Stromal cell of bone marrow (primary cell): ENCODE measurements at regions not wholly inside any gene's neighbourhood (a gene's known extent, or its start where the extent isn't known, plus 50 kb on each side); places are given as distances from the start of the nearest gene placed in this dataset.

Experiments used
- DNase-seq: peaks from one replicate; pipeline ENCODE4 v3.0.0-alpha.2; 2012; ENCODE audit warnings: low read depth

DNA sequence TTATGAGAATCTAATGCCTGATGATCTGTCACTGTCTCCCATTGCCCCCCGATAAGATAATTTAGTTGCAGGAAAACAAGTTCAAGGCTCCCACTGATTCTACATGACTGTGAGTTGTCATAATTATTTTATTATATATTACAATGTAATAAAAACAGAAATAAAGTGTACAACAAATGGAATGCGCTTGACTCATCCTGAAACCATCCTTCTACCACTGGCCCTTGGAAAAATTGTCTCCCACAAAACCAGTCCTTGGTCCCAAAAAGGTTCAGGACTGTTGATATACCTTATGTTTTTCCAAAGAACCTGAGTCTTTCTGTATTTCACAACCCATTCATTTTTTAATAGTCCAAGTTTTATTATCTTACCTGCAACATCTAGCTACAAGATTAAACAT is 403.5 kb downstream of the TAF11L14 start:
- DNase-seq: no peak

DNA sequence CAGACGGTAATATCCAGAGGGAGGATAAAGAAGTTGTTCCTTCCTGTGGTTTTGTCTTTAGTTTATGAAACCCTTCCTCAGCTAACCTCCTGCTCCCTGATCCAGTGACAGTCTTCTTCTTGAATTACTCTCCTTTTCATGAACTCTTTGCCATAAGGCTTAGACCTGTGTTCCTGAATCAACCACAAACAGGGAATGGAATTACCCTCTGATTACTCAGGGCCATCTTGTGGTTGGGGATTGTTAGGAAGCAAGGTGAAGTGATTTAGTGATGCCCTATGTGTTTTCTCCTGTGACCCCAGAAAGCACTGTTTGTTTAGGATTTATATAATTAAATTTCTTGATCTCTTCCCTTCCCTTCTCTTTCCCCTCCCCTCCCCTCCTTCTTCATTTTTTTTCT is 409.1 kb downstream of the TAF11L14 start:
- DNase-seq: no peak

GRCh38 chr5:18048449-18048848 is 414.2 kb downstream of the TAF11L14 start:
- DNase-seq: no peak

DNA sequence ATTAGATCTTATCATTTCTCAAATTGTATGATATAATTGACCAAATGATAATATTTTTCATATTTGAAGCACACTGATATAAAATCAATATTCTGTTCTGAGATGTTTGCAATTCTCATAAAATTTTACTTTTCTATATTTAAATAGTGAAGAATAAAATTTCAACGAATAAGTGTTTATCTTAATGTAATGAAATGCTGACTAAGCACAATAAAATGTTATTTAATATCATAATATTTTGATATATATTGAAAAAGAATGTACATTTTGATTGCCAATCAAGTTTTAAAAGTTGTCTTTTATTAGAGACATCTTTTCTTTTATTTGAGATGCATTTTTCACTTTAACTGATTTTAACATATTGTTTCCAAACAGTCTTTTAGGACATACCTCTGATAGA is 416.1 kb downstream of the TAF11L14 start:
- no peak for DNase-seq

DNA sequence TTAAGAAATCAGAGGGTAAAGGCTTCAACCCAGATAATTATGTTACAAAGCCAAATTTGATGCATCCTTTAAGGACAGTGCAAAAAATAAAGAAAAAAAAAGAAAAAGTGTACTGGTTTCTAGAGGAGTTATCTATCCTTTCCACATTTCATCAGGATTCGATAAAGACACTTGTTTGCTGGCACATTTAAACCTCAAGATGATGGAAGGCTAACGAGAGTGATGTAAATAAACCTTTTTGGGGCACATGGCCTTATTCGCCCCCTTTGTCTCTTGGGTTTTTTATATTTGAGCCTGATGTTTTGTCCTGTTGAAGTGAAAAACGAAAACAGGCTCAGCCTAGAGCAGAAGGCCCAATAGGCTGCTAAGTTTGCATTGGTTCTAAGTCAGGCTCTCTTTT is 416.5 kb downstream of the TAF11L14 start:
- DNase-seq: no peak

- peak; percentile 6 for DNase-seq
Observed at GRCh38 chr5:18051953-18052352, 417.7 kb downstream of the TAF11L14 start.

DNA sequence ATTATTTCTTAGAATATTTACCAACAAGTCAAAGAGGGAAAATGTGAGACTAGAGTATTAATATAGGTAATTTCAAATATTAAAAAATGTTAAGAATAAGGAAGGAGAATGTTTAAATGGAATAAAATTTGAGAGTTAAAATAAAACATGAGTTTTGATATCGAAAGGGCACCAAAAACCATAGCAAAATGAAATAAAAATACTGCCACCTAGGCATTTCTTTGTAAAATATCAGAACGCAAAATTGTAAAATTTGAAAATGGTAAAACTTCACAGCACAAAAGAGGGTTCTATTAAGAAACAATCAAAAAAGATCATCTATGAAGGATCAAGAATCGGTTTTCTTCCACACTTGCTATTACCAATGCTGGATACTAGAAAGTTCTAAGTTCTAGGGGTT is 418.3 kb downstream of the TAF11L14 start:
- no peak for DNase-seq

DNA sequence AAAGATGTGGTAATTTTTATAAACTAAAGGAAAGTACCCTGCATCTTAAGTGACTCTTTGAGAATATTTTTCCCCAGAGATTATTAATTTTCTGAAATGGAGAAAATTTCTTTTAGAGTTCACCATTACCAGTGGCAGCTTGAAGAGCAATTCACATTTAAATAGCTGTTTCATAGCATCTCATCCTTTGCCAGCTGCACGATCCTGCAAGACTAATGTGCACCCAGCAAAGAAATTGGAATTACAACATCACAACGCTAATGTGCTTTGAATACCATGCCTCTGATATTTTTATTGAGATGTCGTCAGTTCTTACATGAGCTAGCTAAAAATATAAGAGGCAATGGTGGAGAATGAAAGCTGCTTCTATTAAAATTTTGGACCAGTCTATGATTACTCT is 423.5 kb downstream of the TAF11L14 start:
- no peak for DNase-seq

DNA sequence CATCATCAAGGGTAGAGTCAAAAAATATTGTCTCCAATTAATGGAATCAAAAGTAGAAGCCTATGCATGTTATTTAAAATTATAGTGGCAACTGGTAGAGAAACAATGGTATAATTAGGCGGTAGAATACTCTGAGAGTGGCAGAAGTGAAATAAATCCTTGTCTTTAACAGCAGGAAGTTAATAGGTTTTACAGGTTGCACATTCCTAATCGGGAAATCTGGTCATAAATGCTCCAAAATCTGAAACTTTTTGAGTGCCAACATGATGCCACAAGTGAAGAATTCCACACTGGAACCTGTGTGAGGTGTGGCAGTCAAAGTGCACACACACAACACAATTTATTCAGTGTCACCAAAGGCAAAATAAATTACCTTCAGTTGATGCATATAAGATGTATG is 433.4 kb downstream of the TAF11L14 start:
- DNase-seq: no peak

DNA sequence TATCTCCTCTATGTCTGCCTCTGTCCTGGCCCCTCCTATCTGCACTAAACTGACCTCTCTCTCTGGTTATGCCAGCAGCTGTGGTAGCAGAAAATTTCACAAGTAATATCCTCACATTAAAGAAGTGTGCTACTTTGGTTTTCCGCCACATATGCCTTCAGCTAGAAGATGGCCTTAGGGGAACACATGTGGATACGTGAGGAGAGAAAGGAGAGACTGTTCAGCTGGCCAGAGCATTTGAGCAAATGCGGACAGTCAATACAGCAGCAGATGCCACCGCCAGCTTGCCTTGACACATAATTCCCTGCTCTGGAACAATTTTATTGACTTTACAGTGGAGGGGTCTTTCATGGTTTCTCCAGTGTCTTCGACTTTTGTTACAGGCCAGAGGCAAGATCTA is 434.6 kb downstream of the TAF11L14 start:
- no peak for DNase-seq

DNA sequence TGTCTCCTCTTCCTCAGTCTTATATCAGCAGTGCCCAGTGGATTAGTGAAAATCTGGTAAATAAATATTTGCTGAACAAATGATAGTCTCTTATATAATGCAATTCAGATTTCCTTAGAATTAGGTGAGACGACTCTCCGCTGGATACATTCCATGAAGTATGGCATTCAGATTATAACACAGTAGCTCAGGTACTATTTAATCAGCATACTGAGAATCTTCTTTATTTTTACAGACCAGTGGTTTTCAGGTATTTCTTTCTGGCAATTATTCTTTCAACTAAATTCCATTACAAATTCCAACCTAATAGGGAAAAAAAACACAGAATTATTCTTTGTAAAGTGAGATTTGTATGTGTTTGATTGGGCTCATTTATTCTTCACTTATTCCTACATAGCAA is 435.5 kb downstream of the TAF11L14 start:
- DNase-seq: no peak

DNA sequence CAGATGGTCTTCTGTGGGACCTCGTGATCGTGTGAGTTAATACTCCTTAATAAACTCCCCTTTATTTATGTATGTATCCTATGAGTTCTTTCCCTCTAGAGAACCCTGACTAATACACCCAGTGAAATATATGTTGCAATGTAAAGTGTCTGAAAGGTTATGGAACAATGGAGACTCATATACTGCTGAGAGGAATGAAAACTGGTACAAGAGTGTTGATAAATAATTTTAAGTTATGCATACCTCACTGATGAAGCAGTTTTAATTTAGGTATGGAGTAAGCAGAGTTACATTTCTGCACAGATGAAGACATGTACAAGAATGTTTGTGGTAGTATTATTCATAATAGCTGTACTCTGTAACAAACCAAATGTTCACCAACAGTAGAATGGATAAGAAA is 438.3 kb downstream of the TAF11L14 start:
- no peak for DNase-seq

DNA sequence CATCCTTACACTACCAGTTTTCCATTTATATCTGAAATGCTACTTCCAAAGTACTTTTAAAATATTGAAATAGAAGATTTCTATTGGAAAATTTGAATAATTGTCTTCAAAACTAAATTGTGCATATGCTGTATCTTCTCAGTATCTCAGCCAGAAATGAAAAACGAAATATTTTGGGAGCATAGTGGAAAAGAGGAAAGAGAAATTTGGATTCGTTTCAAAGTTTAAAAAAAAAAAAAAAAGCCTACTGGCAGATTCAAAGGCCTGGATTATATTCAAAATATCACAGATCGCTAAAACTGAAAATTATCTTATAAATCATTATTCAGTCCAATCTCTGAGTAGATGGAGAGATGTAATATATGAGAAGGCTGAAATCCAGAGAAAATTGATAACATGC is 440.7 kb downstream of the TAF11L14 start:
- no peak for DNase-seq

DNA sequence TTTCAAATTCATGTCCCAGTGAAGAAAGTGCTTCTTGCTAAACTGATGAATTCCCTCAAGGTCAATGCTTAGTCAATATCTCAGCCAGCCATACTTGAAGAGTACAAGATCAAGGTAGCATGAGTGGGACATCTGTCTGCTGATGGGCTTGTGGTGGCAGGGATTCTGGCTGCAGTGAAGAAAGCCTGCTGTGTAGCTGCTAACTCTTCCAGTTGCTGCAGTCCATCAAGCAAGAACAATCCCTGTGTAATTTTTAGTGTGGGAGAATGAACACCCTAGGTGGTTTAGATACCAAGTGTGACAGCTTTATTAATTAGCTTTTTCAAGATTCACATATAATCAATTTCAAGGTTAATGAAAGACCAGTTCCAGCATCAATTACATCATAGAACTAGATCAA is 443.9 kb downstream of the TAF11L14 start:
- no peak for DNase-seq

GRCh38 chr5:18079831-18080230 is 445.6 kb downstream of the TAF11L14 start:
- DNase-seq: no peak

GRCh38 chr5:18088020-18088579 is 453.8 kb downstream of the TAF11L14 start:
- DNase-seq: no peak

GRCh38 chr5:18090177-18090576 is 455.9 kb downstream of the TAF11L14 start:
- DNase-seq: no peak

DNA sequence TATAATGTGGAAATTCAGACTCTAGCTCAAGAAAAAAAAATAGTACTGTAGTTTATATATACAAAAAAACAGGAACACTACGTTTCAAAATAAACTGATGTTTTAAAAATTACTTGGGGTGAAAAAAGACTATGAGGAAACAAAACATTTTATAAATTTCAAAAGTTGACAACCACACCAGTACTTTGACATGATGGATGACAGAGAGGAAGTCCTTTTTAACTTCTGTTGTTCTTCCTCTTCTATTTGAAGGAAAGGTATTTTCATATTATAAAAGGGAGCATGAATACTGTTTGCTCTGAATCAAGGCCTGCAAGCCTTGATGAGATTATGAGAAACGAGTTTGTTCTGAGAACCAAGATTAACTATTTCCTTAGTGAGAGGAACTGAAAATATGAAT is 456.9 kb downstream of the TAF11L14 start:
- no peak for DNase-seq

GRCh38 chr5:18091758-18092157 is 457.5 kb downstream of the TAF11L14 start:
- DNase-seq: no peak

DNA sequence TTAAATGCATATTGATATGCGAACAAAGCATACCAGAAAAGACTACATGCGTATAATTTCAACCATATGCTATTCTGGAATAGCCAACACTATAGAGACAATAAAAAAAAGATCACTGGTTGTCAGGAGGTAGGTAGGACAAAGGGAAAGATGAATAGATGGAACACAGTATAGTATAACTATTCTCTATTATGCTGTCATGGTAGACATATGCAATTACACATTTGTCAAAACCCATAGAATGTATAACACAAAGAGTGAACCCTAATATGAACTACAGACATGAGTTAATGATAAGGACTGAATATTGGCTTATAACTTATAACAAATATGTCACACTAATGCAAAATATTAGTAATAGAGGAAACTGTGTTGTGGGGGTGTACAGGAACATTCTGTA is 460.8 kb downstream of the TAF11L14 start:
- DNase-seq: no peak

DNA sequence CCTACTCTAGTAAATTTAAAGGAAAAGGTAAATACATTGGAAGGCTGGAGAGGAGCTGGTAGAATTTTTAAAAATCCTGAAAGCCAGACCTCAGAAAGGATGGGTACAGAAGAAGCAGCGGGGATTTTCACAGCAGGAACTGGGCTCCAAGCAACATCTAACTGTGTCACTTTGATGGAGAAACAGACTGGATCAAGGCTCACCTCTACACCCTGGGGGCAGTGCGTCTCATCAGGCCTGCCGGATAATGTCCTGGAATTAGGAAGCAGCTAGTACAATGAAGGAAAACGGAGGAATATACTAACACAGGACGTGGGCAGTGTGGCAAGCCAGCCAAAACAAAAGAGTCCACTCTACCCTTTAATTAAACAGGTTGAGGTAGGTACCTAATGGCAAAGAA is 463.6 kb downstream of the TAF11L14 start:
- DNase-seq: no peak

- DNase-seq: no peak
Observed at GRCh38 chr5:18098691-18099090, 464.4 kb downstream of the TAF11L14 start.

- no peak for DNase-seq
Observed at GRCh38 chr5:18099261-18099660, 465.0 kb downstream of the TAF11L14 start.

GRCh38 chr5:18101532-18101931 is 467.3 kb downstream of the TAF11L14 start:
- no peak for DNase-seq

DNA sequence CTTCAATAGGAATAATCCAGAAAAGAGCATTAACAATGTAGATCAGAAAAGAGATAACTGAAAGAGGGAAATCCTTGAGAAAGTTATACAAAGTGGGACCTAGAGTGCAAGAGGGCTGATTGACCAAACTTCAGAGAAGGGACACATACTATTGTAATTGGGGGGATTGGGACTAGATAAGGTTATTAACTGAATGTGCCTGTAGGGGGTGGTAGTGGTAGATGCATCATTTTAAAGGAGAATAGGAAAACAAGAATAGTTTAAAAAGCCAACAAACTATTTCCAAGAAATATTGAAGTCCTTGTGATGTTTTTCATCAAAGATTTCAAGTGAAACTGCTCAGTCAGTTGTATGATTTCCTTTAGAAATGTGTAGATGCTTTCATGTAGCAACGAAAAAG is 468.5 kb downstream of the TAF11L14 start:
- no peak for DNase-seq
